TTC549 (cell line): ENCODE measurements at regions not wholly inside any gene's neighbourhood (a gene's known extent, or its start where the extent isn't known, plus 50 kb on each side); places are given as distances from the start of the nearest gene placed in this dataset.
"Not testable (repeated sequence)": the region's sequence is repeated elsewhere in the genome, so short reads cannot be mapped to it uniquely, and the experiment has no call there.

Experiments
- FAIRE-seq: peaks from 2 replicates; lab custom pipeline; 2012; peaks lifted over from hg19 to GRCh38; lab: Jason Lieb, UNC

DNA sequence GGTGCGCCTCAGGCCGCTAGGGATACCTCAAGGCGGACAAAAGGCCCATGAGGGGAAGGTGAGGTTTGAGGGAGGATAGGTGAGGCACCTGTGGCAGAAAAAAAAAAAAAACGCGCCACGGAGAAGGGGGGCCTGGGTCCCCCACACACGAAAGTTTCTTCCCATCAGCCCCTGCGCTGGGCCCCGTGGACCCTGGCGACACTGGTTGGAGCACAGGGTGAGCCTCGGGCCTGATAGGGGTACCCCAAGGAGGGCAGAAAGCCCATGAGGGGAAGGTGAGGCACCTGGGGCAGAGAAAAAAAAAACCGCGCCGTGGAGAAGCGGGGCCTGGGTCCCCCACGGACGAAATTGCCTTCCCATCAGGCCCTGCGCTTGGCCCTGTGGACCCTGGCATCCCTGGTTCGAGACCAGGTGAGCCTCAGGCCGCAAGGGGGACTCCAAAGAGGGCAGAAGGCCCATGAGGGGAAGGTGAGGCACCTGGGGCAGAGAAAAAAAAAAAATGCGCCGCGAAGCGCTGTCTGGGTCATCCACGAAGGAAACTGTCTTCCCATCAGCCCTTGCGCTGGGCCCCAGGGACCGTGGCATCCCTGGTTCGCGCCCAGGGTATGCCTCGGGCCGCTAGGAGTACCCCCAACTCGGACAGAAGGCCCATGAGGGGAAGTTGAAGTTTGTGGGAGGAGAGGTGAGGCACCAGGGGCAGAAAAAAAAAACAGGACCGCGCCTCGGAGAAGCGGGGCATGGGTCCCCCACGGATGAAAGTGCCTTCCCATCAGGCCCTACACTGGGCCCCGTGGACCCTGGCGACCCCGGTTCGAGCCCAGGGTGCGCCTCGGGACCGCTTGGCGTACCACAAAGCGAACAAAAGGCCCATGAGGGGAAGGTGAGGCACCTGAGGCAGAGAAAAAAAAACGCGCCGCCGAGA lies 226.2 kb downstream of the CCDC74A start:
- no peak for FAIRE-seq

DNA sequence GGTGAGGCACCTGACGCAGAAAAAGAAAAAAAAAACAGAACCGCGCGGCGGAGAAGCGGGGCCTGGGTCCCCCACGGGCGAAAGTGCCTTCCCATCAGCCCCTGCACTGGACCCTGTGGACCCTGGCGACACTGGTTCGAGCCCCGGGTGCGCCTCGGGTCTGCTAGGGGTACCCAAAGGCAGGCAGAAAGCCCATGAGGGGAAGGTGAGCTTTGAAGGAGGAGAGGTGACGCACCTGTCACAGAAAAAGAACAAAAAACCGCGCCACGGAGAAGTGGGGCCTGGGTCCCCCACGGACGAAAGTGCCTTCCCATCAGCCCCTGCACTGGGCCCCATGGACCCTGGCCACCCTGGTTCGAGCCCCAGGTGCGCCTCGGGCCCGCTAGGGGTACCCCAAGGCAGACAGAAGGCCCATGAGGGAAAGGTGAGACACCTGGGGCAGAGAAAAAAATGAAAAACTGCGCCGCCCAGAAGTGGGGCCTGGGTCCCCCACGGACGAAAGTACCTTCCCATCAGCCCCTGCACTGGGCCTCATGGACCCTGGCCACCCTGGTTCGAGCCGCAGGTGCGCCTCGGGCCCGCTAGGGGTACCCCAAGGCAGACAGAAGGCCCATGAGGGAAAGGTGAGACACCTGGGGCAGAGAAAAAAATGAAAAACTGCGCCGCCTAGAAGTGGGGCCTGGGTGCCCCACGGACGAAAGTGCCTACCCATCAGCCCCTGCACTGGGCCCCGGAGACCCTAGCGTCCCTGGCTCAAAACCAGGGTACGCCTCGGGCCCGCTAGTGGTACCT lies 227.4 kb downstream of the CCDC74A start:
- FAIRE-seq = no peak

DNA sequence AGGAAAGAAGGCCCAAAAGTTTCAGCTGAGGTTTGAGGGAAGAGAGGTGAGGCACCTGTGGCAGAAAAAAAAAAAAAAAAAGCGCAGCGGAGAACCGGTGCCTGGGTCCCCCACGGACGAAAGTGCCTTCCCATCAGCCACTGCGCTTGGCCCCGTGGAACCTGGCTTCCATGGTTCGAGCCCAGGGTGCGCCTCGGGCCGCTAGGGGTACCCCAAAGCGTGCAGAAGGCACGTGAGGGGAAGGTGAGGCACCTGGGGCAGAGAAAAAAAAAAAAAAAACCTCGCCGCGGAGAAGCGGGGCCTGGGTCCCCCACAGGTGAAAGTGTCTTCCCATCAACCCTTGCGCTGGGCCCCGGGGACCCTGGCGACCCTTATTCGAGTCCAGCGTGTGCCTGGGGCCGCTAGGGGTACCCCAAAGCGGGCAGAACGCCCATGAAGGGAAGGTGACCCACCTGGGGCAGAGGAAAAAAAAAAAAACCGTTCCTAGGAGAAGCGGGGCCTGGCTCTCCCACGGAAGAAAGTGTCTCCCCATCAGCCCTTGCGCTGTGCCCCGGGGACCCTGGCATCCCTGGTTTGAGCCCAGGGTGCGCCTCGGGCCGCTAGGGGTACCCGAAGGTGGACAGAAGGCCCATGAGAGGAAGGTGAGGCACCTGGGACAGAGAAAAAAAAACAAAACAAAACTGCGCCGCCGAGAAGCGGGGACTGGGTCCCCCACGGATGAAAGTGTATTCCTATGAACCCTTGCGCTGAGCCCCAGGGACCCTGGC lies 228.6 kb downstream of the CCDC74A start:
- no peak for FAIRE-seq

DNA sequence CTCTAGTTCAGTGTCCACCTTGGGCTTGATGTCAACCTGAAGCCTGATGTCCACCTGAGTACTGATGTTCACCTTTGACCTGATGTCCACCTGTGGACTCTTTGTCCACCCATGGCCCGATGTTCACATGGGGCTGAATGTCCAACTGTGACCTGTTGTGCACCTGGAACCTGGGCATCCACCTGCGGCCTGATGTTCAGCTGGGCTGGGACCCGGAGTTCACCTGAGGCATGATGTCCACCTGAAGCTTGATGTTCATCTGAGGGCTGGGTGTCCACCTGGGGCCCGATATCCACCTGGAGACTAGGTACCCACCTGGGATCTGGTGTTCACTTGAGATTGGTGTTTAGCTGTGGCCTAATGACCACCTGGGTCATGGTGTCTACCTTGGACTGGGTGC lies 231.3 kb downstream of the CCDC74A start:
- FAIRE-seq = not testable (repeated sequence)

DNA sequence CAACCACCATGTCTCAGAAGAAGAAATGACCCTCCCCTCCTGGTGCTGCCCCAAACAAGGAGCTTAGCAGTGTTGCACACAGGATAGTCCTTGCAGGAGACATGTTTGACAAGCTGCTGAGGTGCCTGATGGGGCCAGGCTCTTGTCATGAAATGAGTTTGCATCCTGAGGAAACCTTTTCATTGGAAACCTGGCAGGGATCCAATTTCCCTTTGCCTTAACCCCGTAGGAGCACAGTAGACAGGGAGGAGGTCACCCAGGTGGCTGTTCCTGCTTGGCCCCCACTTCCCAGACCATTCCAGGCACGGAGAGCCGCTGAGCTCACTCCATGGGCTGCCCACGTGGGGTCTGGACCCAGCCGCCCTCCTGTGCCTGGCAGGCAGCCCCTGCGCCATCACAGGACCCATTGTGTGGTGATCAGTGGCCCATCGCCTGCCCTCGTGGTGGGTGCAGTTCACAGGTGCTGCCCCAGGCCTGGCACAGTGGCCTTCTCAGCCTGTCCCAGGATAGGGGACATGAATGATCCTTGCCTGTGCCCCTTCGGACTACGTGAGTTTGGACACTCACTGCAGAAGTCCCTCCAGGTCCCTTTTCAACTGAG lies 247.4 kb downstream of the CCDC74A start:
- not testable (repeated sequence) for FAIRE-seq

DNA sequence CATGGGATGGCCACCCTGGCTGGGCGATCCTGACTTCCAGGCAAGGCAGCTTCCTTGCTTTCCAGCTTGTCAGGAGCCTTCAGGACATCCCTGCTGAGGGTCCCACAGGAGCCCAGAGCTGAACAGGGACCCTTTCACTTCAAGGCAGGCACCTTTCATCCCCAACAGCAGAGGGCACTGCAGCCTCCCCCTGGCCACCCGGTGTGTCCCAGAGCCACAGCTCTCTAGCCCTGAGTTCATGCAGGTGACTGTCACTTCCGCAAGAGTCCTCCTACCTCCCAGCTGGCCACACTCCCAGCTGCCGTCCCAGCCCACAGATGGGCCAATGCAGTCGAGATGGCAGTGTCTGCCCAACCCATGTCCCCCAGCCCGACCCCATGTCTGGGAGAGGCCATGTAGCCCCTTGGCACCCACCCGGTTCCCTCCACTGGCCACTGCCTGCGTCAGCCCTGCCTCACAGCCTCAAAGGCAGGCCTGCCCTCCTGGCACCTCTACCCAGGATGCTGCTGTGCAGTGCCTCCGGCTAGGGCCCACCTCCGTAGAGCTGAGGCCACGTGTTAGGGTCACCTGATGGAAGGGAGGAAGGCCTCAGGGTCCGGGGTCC lies 248.3 kb downstream of the CCDC74A start:
- FAIRE-seq = not testable (repeated sequence)

DNA sequence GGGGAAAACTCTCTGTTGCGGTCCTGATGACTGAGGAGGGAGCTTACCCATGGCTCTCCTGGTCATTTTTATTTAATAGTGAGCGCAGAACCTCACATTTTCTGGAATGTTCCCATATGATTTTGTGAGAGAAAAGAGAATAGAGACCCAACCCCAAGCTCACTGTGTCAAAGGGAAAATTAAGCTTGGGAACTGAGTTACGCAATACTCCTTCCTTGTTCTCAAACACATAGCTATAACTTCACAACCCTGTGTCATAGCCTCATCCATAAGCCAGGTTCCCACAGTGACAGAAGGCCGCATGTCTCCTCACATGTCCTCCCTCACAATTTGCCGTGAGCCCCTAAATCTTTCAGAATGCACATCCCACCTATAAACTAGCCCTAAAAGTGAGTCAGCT lies 252.8 kb downstream of the CCDC74A start:
- FAIRE-seq = not testable (repeated sequence)

DNA sequence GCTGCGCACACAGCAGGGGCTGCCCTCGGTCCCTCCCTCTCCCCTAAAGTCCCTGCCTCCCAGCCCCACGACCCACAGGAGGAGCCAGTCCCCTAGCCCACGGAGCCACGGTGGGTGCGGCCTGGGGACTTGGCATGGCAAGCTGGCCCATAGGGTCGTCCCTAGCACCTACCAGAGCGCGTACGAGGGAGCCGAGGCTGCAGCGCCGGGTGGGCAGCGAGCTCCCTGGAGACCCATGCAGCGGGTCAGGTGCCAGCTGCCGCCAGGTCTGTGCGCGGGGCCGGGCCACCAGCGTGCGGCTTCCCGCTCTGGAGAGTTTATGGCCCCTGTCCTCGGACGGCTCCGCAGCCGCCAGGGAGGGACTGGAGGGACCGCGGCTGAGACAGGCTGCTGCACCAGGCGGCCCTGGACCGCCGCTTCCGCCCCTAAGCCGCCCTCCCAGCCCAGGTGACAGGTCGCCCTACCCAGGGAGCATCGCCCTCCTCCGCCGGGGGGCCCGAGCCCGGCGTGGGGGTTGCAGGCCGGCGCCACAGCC lies 273.6 kb downstream of the CCDC74A start:
- FAIRE-seq = no peak

DNA sequence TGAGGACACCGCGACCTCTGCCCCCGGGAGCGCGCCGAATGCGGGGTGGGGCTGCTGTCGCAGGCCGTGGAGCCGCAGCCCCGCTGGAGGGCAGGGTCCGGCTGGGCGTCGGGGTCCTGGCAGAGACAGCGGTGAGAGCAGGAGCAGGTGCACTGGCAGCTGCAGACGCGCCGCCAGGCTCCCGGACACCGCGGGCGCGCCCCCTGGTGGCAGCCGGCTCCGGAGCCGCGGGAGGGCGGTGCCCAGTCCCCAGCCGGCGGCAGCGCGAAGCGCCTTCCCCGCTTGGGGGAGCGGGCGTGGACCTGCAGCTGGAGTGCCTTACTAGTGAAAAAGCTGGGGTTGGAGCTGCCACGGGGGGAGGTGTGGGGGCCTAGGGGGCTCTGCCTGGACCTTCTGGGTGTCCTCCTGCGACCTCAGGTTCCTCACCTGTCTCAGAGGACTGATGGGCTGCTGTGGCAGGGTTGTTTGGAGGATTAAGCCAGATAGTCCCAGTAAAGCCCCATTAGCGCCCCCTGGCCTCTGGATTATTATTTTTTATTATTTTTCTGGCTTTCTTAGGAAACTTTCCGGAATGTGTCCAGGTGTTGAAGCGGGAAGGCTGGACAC lies 274.2 kb downstream of the CCDC74A start:
- not testable (repeated sequence) for FAIRE-seq

DNA sequence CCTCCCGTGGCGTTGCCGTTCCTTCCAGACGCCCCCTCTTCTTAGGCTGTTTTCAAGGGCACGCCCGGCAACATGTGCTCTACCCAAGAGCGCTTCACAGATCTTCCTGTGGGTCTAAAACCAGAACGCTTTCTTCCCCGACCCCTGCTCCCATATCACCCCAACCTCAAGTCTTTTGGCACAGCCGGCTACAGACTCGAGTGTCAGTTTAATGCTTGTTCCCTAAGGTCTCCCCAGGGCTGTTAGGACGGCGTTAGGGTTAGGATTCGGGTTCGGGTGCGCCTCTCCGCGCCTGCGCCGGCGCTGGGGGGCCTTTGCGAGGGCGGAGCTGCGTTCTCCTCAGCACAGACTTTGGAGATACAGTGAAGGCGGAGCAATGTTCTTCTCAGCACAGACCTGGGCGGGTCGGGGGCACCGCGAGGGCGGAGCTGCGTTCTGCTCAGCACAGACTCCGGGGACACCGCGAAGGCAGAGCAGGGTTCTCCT lies 274.7 kb downstream of the CCDC74A start:
- not testable (repeated sequence) for FAIRE-seq

DNA sequence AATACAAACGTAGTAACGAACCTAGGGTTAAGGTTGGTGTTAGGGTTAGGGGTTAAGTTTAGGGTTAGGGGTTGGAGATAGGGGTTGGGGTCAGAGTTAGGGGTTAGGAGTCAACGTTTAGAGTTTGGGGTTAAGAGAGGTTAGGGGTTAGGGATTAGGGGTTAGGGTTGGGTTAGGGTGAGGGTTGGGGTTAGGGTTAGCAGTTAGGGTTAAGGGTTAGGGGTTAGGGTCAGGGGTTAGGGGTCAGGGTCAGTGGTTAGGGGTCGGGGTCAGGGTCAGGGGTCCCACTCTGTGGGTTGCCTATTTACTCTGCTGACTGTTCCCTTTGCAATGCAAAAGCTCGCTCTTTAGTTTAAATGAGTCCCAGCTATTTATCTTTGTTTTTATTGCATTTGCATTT lies 275.5 kb downstream of the CCDC74A start:
- not testable (repeated sequence) for FAIRE-seq

DNA sequence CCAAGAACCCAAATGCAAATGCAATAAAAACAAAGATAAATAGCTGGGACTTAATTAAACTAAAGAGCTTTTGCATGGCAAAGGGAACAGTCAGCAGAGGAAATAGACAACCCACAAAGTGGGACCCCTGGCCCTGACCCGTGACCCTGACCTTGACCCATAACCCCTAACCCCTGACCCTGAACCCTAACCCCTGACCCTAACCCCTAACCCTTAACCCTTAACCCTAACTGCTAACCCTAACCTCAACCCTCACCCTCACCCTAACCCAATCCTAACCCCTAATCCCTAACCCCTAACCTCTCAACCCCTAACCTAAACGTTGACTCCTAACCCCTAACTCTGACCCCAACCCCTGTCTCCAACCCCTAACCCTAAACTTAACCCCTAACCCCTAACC lies 284.9 kb downstream of the CCDC74A start:
- FAIRE-seq = not testable (repeated sequence)

DNA sequence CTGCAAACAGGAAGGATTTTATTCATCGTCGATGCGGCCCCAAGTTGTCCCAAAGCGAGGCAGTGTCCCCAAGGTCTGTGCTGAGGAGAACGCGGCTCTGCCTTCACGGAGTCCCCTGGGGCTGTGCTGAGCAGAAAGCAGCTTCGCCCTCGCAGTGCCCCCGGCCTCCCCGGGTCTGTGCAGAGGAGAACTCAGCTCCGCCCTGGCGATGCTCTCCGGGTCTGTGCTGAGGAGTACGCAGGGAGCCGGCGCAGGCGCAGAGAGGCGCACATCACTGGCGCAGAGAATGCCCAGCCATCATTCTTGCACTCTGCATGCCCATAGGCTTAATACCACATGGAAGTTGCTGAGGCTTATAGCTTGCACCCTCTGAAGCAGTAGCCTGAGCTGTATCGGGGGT lies 285.7 kb downstream of the CCDC74A start:
- FAIRE-seq = not testable (repeated sequence)

DNA sequence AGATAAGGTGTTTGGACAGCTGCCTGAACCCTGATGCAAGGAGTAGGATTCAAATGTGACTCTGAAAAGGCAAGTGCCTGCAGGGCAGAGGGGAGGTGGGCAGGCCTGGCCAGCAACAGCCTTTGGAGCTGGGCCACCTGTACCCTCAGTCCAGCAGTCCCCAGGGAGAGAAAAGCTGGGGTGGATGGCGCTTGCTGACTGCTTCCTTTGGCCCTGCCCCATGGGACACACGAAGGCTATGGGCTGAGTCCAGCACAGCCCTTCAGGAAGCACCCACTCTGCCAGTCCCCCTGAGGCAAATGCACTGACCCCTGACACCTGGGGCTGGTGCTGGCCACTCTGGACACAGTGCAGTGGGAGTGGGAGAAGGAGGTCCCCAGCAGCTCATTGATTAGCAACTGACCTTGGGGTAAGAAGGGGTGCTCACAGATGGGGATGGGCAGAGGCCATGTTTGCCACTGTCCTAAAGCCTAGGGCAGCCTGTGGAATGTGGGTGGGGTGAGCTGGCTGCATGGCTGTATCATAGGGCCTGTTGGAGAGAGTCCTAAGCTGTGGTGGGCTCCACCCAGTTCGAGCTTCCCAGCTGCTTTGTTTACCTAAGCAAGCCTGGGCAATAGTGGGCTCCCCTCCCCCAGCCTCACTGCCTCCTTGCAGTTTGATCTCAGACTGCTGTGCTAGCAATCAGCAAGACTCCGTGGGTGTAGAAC lies 290.7 kb downstream of the CCDC74A start:
- FAIRE-seq = not testable (repeated sequence)

DNA sequence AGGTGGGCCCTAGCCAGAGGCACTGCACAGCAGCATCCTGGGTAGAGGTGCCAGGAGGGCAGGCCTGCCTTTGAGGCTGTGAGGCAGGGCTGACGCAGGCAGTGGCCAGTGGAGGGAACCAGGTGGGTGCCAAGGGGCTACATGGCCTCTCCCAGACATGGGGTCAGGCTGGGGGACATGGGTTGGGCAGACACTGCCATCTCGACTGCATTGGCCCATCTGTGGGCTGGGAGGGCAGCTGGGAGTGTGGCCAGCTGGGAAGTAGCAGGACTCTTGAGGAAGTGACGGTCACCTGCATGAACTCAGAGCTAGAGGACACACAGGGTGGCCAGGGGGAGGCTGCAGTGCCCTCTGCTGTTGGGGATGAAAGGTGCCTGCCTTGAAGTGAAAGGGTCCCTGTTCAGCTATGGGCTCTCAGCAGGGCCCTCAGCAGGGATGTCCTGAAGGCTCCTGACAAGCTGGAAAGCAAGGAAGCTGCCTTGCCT lies 294.6 kb downstream of the CCDC74A start:
- FAIRE-seq = not testable (repeated sequence)

DNA sequence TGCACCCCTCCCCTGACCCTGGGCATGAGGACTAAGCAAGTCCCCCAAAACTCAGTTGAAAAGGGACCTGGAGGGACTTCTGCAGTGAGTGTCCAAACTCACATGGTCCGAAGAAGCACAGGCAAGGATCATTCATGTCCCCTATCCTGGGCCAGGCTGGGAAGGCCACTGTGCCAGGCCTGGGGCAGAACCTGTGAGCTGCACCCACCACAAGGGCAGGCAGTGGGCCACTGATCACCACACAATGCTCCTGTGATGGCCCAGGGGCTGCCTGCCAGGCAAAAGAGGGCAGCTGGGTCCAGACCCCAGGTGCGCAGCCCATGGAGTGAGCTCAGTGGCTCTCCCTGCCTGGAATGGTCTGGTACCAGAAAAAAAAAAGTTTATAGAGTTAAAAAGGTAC lies 295.4 kb downstream of the CCDC74A start:
- FAIRE-seq = not testable (repeated sequence)

DNA sequence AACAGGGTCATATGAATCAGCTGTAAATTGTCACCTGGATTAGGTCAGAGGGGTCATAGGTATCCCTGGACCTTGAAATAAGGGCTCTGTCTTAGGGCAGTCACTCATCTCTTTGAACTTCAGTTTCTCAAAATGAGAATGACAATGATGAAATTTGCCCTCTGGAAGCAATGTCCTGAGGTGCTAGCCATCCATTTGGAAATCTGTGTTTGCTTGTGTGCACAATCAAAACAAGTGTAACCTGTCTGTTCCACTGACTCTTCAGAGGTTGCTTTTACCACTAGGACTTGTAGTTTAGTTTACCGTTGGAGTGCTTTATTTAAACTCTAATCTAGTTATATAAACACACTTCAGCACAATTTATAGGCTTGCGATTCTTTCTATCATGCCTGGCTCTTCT lies 297.3 kb downstream of the CCDC74A start:
- FAIRE-seq = not testable (repeated sequence)

DNA sequence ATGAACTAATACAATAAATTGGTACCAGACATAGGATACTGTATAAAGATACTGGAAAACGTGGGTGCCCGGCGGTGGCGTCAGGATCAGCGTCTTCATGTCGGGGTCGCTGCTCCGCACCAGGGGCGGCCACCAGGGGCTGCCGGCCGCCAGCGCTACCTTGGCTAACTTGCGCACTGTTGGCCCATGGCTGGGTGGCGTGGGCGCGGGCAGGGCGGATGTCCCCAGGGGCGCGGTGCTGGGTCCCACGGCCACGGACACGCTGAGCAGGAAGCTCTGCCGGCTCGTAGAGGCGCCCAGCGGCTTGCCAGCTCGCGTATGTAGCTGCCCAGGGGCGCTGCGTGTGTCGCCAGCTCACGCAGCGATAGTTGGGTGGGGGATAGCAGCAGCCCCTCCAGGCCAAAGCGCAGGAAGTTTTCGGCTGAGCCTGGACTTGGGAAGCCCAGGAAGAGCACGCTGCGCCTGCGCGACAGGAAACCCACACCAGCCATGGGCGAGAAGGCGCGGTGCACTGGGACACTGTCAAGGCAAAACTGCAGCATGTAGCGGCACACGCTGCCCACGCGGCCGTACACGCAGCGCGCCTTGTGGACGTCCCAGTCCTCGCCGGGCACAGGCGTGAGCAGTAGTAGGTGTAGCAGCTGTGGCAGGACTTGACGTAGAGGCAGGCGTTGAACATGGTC lies 299.9 kb downstream of the CCDC74A start:
- FAIRE-seq = no peak

DNA sequence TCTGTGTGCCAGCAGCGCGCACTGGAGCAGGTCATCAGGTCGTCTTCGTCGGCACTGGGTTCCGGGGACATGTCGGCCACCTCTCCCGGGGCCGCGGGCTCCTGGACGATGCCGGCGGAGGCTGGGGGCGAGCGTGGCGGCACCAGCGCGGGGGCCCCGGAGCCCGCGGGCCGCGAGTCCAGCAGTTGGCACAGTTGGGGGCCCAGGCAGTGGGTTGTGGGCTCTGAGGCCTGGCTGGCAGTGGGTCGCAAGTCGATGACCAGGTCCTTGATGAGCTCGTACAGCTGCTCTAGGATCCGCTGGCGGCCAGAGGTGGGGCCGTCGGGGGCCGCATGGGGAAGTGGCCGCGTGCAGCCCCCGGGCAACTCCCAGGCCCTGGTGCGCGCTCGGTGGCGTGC lies 300.5 kb downstream of the CCDC74A start:
- no peak for FAIRE-seq
